GM06990 (cell line): ENCODE measurements at regions not wholly inside any gene's neighbourhood (a gene's known extent, or its start where the extent isn't known, plus 50 kb on each side); places are given as distances from the start of the nearest gene placed in this dataset.

ENCODE experiments used
- DNase-seq: peaks from one replicate; pipeline ENCODE4 v3.0.0-alpha.2; 2011; ENCODE audit not compliant: insufficient read length; ENCODE audit errors: extremely low read depth
- H3K27me3 ChIP-seq: replicated peaks from 2 replicates; pipeline ENCODE4 v1.6.0; 2011; ENCODE audit warnings: low read length; ENCODE audit not compliant: control insufficient read depth, insufficient read depth
- H3K36me3 ChIP-seq: 2 replicates; pipeline ENCODE4 v1.5.1; 2011; ENCODE audit warnings: low read length; ENCODE audit not compliant: control insufficient read depth, insufficient read depth
- H3K4me3 ChIP-seq: replicated peaks from 2 replicates; pipeline ENCODE4 v1.5.1; 2011; ENCODE audit warnings: low read depth, mild to moderate bottlenecking, control low read depth, low read length
- TF ChIP-seq, protein P1 (sequence below): IDR thresholded peaks from 2 replicates; pipeline ENCODE4 v1.5.1; 2011; ENCODE audit warnings: low read length, control low read depth, mild to moderate bottlenecking, inconsistent platforms; ENCODE audit not compliant: insufficient read depth, poor library complexity, severe bottlenecking

DNA sequence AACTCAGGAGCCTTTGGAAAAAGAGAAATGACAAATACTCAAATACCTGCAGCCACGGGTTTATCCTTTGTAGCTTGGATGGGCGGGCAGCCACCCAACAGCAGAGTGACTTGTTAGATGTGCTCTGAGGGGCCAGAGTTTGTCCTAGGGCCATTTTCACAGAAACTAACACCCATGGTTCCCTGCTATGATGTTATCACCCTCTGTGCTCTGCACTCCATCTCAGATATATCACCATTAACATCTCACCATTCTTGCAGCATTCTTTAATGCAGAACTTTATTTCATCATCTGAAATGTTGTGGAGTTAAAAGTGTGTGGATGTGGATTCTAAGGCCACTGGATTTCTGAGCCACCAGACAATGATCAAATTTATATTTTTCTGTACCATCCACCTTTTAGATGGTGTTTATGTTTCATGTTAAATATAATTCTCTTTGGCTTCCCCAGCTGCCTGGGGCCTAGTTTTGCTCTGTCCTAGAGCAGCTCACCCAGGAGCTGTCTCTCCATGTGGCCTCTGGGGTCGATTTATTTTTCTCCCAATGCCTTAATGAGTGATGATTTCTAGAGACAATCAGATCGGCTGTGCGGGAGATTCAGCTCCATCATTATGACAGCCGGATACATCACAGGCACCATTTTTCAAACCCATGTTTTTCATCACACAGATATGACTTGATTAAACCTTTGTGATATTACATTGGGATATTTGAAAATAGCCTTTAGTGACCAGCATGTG lies 380.8 kb downstream of the BCOR start:
- no peak for DNase-seq
- Histone ChIP-seq H3K36me3 (no peaks in the 10 kb centered on the region), H3K27me3 (no peaks in the 10 kb centered on the region; the same call in 1 of the 2 replicates), H3K4me3 (no peak overlapping the region)
- TF ChIP-seq, protein P1, sequence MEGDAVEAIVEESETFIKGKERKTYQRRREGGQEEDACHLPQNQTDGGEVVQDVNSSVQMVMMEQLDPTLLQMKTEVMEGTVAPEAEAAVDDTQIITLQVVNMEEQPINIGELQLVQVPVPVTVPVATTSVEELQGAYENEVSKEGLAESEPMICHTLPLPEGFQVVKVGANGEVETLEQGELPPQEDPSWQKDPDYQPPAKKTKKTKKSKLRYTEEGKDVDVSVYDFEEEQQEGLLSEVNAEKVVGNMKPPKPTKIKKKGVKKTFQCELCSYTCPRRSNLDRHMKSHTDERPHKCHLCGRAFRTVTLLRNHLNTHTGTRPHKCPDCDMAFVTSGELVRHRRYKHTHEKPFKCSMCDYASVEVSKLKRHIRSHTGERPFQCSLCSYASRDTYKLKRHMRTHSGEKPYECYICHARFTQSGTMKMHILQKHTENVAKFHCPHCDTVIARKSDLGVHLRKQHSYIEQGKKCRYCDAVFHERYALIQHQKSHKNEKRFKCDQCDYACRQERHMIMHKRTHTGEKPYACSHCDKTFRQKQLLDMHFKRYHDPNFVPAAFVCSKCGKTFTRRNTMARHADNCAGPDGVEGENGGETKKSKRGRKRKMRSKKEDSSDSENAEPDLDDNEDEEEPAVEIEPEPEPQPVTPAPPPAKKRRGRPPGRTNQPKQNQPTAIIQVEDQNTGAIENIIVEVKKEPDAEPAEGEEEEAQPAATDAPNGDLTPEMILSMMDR: no peak

DNA sequence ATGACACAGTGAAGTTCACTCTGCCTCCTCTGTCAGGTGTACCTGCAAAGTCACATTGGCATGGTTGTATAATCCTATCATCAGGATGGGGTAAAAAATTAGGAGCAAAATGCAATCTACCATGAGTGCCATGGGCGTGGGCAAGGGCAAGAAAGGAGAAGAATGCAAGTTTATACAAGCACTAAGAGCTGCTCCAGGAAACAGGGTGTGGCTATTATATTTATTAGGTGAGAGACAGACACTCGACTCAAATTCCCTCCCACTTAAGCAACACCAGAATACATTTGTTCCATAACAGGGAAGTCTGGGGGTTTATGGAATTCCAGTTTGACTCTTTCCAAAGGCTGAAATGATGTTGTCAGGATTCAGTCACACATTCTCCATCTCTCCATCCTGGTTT lies 378.8 kb downstream of the BCOR start:
- Histone ChIP-seq H3K4me3 (no peak overlapping the region), H3K36me3 (no peaks in the 10 kb centered on the region), H3K27me3 (no peaks in the 10 kb centered on the region; the same call in 1 of the 2 replicates)
- no peak for DNase-seq
- TF ChIP-seq, protein P1: no peak

DNA sequence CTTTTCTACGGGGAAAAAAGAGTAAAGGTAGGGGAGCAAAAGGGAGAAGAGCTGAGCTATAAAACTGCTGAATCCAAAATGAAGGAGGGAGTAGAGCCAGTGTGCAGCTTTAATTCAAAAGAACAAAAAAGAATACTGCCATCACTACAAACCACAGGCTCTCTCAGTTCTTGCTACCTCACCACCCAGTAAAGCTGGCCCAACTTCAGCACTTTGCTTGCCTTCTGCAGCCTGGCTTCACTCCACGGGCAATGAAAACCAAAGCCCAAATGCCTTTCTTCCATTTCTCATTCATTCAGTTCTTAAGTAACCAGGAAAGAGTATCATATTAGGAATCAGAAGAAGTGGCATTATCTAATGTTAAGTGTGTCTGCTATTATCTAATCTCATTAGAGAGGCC lies 376.8 kb downstream of the BCOR start:
- TF ChIP-seq, protein P1: no peak
- Histone ChIP-seq H3K27me3 (no peaks in the 10 kb centered on the region; the same call in 1 of the 2 replicates), H3K4me3 (no peak overlapping the region), H3K36me3 (no peaks in the 10 kb centered on the region)
- DNase-seq: no peak

DNA sequence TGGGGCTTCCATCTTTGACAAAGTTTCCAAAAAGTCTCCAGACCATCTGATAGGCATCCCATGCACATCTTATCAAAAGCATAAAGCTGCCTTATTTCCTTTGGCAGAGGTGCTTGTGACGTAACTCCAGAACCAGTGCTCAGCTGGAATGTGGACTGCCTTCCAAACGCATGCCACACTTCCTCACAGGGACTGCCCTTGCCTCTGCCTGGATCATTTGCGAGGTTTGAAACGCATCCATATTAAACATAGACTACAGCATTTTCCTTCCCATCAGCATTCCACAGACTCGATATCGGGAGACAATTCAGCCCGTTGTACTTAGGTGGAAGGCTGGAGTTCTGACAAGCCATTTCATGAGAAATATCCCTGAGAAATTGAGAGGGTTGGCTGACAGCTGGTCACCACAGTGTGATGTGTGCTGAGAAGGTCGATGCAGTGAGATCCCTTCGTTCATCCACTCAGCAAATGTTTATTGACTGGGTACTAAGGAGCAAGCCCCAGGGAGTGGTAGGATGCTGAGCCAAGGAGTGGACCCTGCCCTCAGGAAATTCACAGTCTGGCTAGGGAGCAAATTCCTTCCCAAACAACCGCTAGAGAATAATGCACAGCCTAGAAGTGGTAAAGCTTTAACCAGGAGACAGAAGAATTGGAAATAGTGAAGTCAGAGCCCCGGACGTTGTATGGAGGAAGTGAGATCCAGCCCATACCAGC lies 376.0 kb downstream of the BCOR start:
- TF ChIP-seq, protein P1: no peak
- H3K27me3 ChIP-seq: no peaks in the 10 kb centered on the region; the same call in 1 of the 2 replicates
- no peak overlapping the region for H3K4me3 ChIP-seq
- no peak for DNase-seq
- no peaks in the 10 kb centered on the region for H3K36me3 ChIP-seq

DNA sequence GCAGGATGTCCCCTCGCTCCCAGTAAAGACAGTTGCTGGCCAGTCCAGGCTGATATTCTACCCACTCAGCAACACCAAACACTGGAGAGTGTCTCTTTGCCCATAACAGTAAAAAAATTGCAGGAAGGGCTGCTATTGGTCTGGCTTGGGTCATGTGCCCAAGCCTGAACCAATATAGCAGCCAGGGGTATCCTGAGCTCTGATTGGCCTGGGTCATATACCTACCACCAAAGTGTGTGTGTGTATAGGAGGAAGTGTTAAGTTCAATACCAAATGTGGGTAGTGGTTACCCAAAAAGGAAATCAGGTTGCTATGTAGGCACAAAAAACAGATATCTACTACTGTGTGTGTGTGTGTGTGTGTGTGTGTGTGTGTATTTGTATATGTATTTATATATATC lies 373.2 kb downstream of the BCOR start:
- DNase-seq: no peak
- Histone ChIP-seq H3K27me3 (no peaks in the 10 kb centered on the region; the same call in 1 of the 2 replicates), H3K36me3 (no peaks in the 10 kb centered on the region)

More for the DNA sequence above, 373.2 kb downstream of the BCOR start:
- TF ChIP-seq, protein P1: no peak
- no peak overlapping the region for H3K4me3 ChIP-seq
